GM23338 (cell line): ENCODE measurements at regions not wholly inside any gene's neighbourhood (a gene's known extent, or its start where the extent isn't known, plus 50 kb on each side); places are given as distances from the start of the nearest gene placed in this dataset.

Source experiments
- CTCF ChIP-seq, 2 experiments: fragments of 200-600 bp in 1 of 2; sonication (generic) in 1 of 2; conservative IDR thresholded peaks; 2 replicates each; pipeline versions ENCODE4 v1.5.1 to v1.6.1; 2016 to 2017; ENCODE audit warnings: antibody characterized with exemption in 2 of 2, low read depth in 2 of 2, mild to moderate bottlenecking in 2 of 2, moderate library complexity in 1 of 2
- EZH2 ChIP-seq: fragments of 200-600 bp; sonication (generic); IDR thresholded peaks from one replicate; pipeline ENCODE4 v1.8.0; 2017; ENCODE audit warnings: antibody characterized with exemption, mild to moderate bottlenecking, low read depth; ENCODE audit not compliant: unreplicated experiment
- EZH2phosphoT487 ChIP-seq: fragments of 200-600 bp; sonication (generic); IDR thresholded peaks from one replicate; pipeline ENCODE4 v1.8.1; 2018; ENCODE audit warnings: antibody characterized with exemption; ENCODE audit not compliant: unreplicated experiment
- JUNB ChIP-seq: IDR thresholded peaks from one replicate; pipeline ENCODE4 v1.6.1; 2016; ENCODE audit warnings: antibody characterized with exemption; ENCODE audit not compliant: unreplicated experiment
- POLR2AphosphoS5 ChIP-seq: IDR thresholded peaks from 2 replicates; pipeline ENCODE4 v1.6.1; 2016; ENCODE audit warnings: antibody characterized with exemption, low read depth
- REST ChIP-seq: IDR thresholded peaks from one replicate; pipeline ENCODE4 v1.6.1; 2018; ENCODE audit warnings: antibody characterized with exemption; ENCODE audit not compliant: unreplicated experiment
- ZNF114 ChIP-seq: fragments of 250-450 bp; sonication (Bioruptor Pico); IDR thresholded peaks from 2 replicates; pipeline ENCODE4 v1.5.0; 2020; ENCODE audit warnings: mild to moderate bottlenecking, moderate library complexity

DNA sequence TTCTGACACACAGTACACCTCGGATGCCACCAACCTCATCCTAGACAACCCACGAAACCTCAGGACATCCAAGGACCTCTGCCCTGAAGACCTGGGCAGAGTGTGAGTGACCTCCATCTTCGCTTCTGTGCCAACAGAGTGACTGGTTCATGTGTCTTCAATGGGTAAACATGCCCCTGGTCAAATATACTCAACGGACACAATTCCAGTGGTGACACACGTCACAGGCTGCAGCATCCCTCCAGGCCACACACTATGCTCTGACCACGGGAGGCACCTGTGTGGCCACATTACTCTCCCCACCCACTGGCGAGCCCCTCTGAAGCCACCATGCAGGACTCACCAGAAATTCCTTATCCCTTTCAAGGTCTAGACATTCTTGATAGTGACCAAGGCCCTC is 85.2 kb downstream of the GALR1 start:
- TF ChIP-seq EZH2 (no peak), EZH2phosphoT487 (no peak), CTCF (conservative IDR thresholded peaks at IDR 0.05; ENCODE audit: low read depth in 2 of 2) (no peak), ZNF114 (CRISPR knock-in tag) (no peak), JUNB (no peak), POLR2AphosphoS5 (no peak), REST (no peak)
